ENCODE measurements at regions not wholly inside any gene's neighbourhood (a gene's known extent, or its start where the extent isn't known, plus 50 kb on each side); places are given as distances from the start of the nearest gene placed in this dataset.

DNA sequence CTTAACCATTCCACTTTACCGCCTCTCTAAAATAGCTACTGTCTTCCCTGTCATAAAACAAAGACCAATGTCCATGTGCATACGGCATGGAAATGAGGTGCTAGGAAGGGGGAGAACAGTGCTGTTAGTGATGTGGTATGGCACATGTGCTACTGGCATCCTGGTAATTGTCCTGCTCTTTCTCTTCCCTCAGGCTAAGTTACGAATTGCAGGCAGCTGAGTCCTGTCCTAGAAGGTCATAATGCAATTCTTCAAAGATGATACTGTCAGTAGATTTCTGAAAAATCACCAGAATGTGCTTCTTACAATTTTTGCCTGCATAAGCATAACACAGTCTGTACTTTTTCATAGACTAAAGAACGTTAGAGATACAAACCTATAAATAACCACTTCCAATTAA, 216.8 kb downstream of the RSL24D1 start:
- TF ChIP-seq POLR2AphosphoS5 (IDR thresholded peaks at IDR 0.05; ENCODE audit: low read depth, low read length) (no peak), POLR2A (IDR thresholded peaks at IDR 0.05; ENCODE audit: low read depth, low read length) (no peak), POU2F2 (IDR thresholded peaks at IDR 0.05; ENCODE audit: low read depth, low read length) (no peak)
